OCI-LY7 (cell line): ENCODE measurements at regions not wholly inside any gene's neighbourhood (a gene's known extent, or its start where the extent isn't known, plus 50 kb on each side); places are given as distances from the start of the nearest gene placed in this dataset.

Experiments
- CTCF ChIP-seq: fragments of 200-600 bp; sonication (generic); conservative IDR thresholded peaks from 2 replicates; pipeline ENCODE4 v1.5.1; 2014; ENCODE audit warnings: mild to moderate bottlenecking, antibody characterized with exemption, low read length, moderate library complexity, mixed read lengths
- EZH2phosphoT487 ChIP-seq: fragments of 200-600 bp; sonication (generic); IDR thresholded peaks from 2 replicates; pipeline ENCODE4 v1.6.1; 2018; ENCODE audit warnings: low read depth, borderline replicate concordance, mild to moderate bottlenecking, mixed run types, antibody characterized with exemption, low read length, moderate library complexity, mixed read lengths

DNA sequence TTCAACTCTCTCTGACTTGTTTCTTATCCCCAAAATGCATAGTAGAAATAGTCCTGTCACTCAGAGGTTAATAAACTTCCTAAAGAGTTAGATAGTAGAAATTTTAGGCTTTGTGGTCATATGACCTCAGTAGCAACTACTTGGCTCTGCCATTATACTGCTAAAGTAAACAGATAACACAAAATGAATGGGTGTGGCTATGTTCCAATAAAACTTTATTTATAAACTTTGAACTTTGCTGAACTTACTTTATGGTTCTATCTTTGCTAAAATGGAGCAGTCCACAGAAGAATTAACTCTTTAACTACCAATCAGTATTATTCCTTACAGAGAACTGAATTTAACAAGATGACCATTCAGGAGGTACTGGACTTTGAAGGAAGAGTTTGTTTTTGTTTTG is 393.6 kb upstream of the CDIN1 start:
- TF ChIP-seq CTCF (no peak), EZH2phosphoT487 (no peak)
